ENCODE measurements at regions not wholly inside any gene's neighbourhood (a gene's known extent, or its start where the extent isn't known, plus 50 kb on each side); places are given as distances from the start of the nearest gene placed in this dataset.

DNA sequence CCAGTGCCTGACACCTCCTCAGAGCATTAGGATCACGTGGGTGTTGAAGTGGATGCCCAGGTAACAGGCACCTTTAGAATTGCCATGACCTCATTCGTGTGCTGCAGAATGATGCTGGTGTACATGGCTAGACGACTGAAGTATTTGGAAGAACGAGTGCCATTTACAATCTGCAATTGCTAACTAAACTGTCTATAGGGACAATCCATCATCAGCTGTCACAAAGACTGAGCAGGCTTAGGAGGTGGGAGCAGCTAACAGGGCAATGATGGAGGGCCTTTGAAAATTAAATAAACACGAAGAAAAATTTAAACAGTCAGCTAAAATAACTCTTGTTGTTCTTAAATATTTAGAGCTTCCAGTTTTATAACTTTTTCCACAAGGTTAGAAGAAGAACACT lies 375.8 kb downstream of the GADD45G start:
- TF ChIP-seq, protein P1, sequence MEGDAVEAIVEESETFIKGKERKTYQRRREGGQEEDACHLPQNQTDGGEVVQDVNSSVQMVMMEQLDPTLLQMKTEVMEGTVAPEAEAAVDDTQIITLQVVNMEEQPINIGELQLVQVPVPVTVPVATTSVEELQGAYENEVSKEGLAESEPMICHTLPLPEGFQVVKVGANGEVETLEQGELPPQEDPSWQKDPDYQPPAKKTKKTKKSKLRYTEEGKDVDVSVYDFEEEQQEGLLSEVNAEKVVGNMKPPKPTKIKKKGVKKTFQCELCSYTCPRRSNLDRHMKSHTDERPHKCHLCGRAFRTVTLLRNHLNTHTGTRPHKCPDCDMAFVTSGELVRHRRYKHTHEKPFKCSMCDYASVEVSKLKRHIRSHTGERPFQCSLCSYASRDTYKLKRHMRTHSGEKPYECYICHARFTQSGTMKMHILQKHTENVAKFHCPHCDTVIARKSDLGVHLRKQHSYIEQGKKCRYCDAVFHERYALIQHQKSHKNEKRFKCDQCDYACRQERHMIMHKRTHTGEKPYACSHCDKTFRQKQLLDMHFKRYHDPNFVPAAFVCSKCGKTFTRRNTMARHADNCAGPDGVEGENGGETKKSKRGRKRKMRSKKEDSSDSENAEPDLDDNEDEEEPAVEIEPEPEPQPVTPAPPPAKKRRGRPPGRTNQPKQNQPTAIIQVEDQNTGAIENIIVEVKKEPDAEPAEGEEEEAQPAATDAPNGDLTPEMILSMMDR (IDR thresholded peaks at IDR 0.05; ENCODE audit: low read length) = no peak
- TF ChIP-seq EZH2 (IDR thresholded peaks at IDR 0.05; ENCODE audit: borderline replicate concordance, low read length) = no peak

All from OCI-LY1 (cell line).